ENCODE measurements at regions not wholly inside any gene's neighbourhood (a gene's known extent, or its start where the extent isn't known, plus 50 kb on each side); places are given as distances from the start of the nearest gene placed in this dataset.

DNA sequence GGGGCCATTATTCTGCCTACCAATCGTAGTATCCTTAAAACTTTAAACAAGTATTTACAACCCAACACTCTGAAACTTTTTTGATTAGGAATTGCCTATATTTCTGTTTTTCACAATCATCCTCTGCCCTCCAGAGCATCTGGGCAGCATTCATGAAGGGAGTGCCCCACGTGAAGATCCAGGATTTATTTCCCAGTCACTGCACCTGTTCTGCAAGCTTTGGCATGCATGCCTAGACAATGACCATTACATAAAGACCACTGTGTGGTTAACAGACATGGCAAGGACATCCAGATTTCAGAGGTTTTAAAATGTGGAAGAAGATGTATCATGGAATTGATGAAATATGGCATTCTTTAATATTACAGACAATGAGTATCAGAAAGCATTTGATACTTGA is 1083.8 kb downstream of the TBC1D22A start:
- DNase-seq (ENCODE audit: low spot score) (no peak), FAIRE-seq (no peak)

DNA sequence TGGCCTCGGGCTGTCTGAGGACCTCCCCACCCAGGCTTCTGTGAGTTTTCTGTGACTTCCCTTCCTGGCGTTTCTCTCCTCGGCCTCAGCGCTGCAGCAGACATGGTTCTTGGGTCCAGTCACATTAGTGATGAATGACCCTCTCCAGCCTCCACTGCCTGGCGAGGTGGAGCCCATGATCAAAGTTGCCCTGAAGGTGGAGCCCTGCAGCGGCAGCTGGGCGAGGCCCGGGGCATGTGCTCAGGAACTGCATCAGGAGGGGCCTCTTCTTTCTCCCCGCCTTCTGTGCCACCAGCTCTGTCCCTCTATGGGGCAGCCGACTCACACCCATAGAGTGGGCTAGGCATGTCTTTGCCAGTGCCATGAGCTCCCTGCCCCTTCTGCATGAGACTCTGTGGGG is 1079.7 kb downstream of the TBC1D22A start:
- FAIRE-seq (no peak), DNase-seq (ENCODE audit: low spot score) (no peak)

DNA sequence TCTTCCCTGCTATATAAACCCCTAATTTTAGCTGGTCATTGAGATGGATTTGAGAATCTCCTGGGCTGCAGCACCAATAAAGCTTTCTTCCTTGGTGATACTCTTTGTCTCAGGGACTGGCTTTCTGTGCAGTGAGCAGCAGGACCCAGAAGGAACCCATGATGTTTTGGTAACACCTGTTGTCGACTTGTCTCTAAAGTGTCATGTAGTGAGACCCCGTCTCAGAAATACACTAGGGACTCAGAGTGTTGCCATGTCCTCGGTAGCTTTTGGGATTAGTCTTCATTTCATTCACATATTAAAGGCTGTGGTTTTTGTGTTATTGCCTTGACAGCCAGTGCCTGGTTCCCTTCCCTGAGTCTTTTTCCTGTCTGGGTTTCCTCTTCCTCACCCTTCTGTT is 1078.7 kb downstream of the TBC1D22A start:
- no peak for FAIRE-seq
- DNase-seq (ENCODE audit: low spot score) = no peak

DNA sequence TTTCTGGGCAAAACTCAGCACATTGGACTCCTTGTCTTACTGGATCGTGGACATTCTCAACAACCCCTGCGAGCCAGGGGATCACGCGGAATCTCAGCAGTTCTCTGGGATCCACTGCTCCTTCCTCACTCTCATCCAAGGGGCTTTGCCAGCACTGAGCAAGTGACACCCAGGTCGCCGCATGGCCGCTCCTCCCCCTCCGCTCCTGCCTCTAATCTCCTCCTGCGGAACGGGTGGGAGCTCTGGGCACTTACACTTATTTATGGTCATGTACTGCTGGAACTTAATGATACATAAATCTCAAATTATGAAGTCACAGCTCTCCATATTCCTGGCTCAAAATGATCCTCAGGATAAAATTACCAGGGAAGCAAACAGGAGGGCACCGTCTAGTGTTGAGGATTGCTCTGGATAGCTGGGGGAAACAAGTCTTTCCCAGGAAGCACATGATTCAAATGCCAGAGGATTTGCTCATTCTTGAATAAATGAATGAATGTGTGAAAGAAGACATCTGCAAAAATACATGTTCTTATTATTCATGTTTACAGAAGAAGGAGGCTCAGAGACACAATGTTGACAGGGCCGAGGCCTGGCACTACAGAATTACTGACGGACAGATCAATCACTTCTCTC is 1077.3 kb downstream of the TBC1D22A start:
- FAIRE-seq = no peak

DNA sequence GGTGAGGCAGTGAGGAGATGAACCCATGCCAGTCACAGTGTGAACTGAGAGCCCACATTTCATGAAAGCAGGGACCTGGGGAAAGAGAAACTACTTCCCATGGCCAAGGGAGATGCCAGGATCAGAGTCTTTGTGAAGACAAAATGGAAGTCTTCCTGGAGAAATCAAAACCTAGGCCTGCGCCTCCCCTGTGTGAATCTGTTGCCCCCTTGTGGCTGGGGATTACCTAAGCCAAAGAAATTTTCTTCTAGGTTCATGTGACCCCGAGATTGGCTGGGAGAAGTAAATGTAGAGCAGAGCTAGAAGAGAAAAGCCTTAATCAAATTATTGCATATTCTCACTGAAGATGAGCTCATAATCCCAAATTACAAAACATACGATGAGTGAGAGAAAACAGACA is 1075.3 kb downstream of the TBC1D22A start:
- FAIRE-seq (no peak), DNase-seq (ENCODE audit: low spot score) (no peak)

More for the DNA sequence above, 1077.3 kb downstream of the TBC1D22A start:
- no peak for DNase-seq (ENCODE audit: low spot score)

DNA sequence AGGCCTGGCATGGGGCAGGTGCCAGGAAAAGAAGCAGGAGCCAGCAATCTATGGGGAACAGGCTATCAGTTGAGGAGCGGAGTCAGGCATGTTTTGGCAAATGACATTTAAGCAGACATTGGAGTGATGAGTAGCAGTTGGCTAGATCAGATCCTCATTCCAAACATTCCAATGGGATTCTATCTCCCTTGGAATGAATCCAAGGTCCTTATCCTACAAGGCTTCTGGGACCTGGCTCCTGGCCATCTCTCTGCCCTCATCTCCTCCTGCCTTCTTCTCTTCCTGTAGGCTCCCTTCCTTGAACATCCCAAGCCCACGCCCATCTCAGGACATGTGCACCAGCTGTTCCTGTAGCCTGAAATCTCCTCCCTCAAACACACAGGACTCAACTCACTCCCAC is 1074.5 kb downstream of the TBC1D22A start:
- peak; percentile 86 for FAIRE-seq
- peak; percentile 77 for DNase-seq (ENCODE audit: low spot score)

DNA sequence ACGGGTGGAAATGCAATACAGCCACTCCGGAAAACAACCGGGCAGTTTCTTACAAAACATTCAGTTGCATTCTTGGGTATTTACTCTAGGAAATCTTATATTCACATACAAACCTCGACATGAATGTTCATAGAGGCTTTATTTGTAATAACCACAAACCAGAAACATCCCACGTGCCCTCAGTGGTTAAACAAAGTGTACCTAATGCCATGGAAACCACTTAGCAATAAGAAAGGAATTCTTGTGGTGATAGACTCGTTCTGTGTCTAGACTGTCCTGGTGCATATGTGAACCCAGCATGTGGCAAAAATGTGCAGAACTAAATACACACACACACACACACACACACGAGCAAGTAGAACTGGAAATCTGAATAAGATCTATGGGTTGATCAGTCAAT is 1073.3 kb downstream of the TBC1D22A start:
- DNase-seq (ENCODE audit: low spot score) = peak; percentile 83
- peak; percentile 98 for FAIRE-seq

DNA sequence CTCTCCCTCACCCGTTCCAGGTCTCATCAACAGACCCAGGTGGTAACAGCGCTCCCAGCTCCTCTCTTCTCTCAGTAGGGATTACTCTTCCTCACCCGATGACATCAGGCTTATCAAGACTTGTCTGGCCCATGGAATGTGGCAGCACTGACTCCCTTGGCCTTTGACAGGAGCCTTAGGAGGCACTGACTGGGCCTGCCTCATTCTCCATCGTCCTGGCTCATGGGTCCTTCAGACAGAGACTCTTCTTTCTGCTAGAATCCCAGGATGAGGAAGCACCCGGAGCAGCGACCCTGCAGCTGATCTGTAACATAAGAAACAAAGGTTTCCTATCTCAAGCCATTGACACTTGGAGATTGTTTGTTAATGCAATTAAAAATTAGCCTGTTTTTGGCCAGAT is 1063.6 kb downstream of the TBC1D22A start:
- FAIRE-seq (no peak), DNase-seq (ENCODE audit: low spot score) (no peak)

DNA sequence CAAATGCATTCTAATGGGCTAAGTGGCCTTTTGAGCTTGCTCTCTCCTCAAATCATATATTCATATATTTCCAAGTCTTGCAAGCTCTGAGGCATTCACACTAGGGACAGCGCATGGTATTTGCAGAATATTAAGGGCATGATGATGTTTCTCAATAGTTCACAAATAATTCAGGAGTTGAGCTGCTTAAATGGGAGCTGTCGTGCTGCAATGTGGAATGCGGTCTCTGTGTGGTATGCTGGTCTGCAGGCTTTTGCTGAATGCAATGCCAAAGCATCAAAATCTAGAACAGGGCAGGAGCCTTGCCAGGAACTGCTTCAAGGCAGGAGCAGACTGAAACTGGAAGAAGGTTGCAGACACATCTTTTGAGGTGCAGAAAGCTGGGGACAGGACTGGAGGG is 1060.0 kb downstream of the TBC1D22A start:
- FAIRE-seq = no peak

DNA sequence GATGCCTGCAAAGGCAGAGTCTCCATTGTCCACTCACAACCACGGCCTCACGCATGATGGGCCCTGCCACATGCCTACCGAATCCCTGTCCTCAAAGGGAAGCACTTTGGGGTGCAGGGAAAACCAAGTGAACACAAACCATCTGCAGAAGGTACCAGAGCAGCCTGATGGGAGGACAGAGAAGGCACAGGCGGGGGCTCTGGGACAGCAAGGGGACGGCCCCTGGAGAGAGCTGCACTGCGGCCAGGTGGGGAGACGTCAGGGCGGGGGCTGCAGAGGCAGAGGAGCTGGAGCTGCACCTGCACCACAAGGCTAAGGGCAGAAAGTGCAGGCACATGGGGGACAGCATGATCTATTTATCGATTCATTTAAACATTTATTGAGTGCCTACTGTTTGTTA is 1056.0 kb downstream of the TBC1D22A start:
- no peak for FAIRE-seq
- no peak for DNase-seq (ENCODE audit: low spot score)

More for the DNA sequence above, 1060.0 kb downstream of the TBC1D22A start:
- no peak for DNase-seq (ENCODE audit: low spot score)

DNA sequence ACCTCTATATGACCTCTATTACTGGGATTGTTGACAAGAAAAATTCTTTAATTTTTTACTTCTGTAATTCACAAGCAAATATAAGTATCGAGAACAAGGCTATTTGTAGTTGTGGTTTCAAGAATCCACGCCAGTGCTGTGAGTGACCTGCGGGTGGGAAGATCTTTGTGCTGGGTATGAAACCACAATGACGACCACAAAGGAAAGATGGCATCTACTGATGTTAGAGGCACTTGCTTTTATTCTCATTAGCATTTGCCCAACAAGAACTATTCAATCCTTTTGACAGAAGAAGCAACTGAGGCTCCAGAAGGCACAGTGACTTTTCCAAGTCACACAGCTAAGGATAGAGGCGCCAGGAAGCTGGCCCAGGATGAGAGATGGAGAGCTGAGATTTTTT is 1054.9 kb downstream of the TBC1D22A start:
- no peak for DNase-seq (ENCODE audit: low spot score)
- no peak for FAIRE-seq

DNA sequence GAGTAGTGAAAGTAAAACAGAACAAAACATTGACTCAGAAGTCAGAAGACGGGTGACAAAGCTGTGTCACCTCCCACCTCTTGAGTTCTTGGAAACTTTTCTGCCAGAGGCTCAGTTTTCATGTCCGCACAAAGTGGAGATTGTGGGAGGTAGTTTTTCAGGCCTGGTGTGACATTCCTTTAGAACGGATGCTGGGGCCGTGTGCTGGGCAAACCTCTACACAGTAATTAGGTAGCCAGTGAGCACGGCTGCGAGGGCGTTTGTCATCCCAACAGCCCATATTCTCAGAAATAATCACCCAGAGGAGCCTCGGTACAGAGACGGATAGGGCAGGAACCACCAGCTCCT is 1054.4 kb downstream of the TBC1D22A start:
- DNase-seq (ENCODE audit: low spot score) (no peak), FAIRE-seq (no peak)

DNA sequence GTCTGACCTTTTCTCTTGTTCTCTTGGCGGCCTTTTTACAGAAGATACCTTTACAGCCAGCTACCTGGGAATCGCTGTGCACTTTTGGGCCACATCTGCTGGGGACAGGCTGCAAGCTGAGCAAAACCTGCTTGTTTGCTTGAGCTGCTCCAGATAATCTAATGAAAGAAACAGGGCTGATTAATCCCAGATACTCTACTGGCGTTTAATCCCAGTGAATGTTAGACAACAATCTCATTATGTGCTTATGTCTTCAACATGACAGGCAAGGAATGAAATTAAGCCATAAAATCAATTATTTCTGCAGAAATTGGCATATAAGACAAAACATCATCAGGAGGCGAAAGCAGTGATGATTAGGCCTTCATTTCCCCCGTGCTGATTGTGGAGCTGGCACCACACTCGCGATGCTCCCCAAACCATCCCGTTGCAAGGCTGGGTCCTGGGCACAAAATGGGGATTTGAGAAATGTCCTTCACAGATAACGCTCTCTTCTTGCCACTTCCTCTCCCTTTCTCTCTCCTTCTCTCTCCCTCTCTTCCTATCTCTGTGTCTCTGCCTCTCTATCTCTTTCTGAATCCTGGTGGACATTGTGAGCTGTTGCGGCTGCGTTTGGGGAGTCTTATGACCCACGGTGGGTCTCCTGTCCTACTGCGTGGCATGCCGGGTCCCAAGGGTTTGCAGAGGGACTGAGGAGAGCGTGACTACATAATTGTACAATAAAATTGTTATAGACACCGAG is 1053.8 kb downstream of the TBC1D22A start:
- DNase-seq (ENCODE audit: low spot score) (no peak), FAIRE-seq (no peak)

DNA sequence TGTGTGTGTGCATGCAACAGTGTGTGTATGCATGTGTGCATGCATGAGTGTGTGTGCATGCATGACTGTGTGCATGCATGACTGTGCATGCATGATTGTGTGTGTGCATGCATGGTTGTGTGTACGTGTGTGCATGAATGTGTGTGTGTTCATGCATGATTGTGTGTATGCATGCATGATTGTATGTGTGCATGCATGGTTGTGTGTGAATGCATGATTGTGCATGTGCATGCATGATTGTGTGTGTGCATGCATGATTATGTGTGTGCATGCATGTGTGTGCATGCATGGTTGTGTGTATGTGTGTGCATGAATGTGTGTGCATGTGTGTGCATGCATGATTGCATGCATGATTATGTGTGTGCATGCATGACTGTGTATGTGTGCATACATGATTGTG is 1052.0 kb downstream of the TBC1D22A start:
- no peak for DNase-seq (ENCODE audit: low spot score)
- peak; percentile 98 for FAIRE-seq

DNA sequence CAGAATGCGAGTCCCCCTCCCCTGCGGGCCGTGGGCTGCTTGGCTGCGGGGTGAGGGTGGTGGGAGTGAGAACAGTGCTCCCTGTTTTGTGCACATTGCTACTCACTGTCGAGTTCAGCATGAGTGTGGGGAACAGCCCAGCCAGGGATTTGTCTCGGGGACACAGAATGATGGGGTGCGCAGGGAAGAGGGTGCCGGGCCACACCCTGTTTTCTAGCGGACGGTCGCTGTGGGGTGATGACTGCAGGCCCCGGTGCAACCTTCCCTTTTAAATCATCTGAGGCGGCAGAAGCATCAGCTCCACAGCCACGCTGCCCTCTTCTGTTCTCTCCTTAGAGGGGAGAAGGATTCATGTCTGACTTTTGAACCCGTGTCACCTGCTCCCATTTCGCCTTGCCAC is 1051.2 kb downstream of the TBC1D22A start:
- FAIRE-seq = no peak
- DNase-seq (ENCODE audit: low spot score) = no peak

DNA sequence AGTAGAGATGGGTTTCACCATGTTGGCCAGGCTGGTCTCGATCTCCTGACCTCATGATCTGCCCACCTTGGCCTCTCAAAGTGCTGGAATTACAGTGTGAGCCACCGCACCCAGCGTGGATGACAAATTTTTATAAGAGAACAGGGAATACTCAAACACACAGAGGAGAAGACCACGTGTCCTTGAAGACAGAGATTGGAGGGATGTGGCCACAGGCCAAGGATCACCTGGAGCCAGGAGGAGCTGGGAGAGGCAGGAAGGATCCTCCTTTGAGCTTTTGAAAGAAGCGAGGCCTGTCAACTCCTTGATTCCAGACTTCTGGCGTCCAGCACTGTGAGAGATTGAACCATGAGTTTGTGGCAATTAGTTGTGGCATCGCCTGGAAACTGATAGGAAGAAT is 1049.5 kb downstream of the TBC1D22A start:
- no peak for DNase-seq (ENCODE audit: low spot score)
- FAIRE-seq = no peak

DNA sequence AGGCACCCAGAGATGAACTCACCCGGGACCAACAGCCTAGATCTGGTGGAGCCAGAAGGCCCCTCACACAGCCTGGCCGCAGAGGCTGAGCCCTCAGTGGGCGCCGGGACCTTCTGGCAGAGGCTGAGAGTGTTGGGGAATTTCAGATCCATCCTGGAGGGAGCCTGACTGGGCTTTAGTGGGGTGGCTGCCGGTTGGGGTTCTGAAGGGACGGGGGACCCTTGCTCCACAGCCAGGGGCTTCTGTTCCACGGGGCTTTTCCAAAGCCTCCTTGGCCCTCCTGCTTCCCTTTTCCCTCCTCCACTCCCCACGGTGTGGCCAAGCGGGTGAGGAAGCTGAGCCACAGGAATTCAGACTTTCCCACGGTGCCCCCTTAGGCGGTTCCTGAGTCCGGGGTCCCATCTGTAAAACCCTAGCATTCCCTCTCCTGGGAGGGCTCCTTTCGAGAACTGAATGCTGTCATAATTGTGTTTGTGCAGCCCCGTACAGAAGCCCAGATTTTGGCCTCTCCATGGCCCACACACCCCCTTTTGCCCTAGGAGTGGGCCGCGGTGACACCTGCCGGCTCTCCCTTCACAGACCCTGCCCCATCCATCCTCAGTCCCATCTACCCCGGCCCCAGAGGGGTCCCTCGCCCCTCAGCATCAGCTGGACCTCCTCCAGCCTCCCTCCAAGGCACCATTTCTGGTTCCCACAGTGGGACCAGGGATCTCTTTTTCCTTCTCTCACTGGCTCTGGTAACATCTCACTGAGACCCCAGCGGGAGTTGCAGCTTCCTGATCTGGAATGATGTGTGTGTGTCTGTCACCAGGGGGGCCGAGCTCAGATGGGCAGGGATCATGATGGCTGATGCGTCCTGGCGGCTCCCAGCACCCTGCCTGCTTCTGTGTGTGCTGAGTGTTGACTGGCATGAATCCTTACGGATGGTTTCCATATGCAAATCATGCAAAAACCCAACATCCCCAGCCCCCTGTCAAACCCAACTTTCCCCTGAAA is 1048.4 kb downstream of the TBC1D22A start:
- DNase-seq (ENCODE audit: low spot score) = no peak
- FAIRE-seq = no peak

DNA sequence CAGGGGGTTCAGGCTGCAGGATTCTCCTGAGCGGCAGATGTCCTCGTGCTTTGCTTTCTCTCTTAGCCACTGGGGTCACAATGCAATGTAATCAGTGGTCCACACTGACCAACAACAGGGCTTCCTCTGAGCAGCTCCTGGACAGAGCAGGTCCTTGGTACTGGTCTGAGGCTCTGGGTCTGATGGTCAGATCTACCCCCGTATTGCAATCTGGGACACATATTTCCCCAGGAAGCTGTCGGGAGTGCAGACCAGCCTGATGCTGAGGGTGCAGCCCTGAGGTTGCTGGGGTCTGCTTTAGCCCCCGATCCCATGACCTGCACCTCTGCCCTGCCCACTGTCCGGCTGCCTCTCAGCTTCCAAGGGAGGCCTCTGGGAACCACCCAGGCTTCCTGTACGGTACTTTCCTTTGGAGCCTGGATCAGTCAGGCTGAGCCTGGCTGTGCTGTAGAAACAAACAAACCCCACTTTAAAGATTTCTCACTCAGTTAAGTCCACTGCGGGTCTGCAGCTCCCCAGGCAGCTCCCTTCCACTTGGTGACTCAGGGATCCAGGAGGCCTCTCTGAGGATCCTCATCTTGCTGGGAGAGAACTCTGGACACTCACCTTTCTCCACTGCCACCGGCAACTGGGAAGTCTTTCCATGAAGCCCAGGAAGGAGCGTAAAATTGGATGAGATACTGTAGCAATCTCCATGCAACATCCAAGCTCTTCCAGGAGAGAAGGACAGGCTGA is 1046.6 kb downstream of the TBC1D22A start:
- FAIRE-seq (no peak), DNase-seq (ENCODE audit: low spot score) (no peak)

DNA sequence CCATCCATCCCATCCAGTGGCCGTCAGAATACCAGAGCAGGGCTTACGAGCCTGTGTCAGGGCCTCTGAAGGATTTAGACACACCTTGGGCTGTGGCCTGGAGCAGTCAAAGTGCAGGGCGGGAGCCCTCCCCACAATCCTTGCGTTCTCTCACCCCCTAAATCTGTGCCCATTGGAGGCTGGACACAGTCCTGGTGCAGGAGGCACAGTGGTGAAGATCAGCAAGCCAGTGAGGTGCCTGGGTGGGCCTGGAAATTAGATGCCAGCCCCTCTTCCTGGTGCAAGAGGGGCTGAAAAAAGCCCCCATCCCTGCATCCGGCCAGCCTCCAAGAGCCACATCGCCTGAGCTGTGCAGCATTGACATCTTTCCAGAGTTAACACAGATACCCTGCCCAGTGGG is 1045.8 kb downstream of the TBC1D22A start:
- DNase-seq (ENCODE audit: low spot score) = no peak
- FAIRE-seq = no peak

DNA sequence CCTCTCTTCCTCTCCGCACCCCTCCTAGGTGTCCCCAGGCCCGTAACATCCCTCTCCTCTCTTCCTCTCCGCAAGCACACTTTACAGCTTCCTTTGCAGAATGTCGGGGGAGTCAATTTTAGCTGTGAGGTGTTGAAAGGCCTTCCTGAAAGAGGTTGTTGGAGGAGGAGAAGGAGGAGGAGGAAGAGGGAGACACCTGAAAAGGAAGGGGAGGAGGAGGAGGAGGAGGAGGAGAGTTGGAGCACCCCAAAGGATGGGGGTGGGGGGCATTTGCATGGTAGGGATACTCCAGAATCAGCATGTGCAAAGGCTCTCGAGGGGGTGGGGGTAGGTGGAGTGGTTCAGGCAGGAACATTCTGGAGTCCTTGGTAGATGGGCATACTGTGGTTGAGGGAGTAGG is 1045.1 kb downstream of the TBC1D22A start:
- FAIRE-seq = peak; percentile 35
- no peak for DNase-seq (ENCODE audit: low spot score)

DNA sequence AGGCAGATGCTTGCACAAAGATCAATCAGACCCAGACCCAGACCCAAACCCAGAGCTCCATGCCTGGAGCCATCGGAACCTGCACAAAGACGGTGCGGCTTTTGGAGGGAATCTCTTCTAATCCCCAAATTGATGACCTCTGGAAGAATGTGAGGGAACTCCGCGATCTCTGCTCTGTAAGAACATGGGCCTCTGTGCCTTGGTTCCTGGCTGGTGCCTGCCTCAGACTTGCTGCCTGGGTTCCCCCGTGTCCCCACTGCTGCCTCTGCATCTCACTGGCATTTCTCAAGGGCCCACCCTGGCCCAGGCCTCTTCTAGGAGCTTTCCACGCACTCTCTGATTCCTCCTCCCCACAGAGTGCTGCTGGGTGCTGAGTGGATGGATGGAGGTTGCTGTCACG is 1044.4 kb downstream of the TBC1D22A start:
- FAIRE-seq (no peak), DNase-seq (ENCODE audit: low spot score) (no peak)
